ENCODE measurements at regions not wholly inside any gene's neighbourhood (a gene's known extent, or its start where the extent isn't known, plus 50 kb on each side); places are given as distances from the start of the nearest gene placed in this dataset.
A peak's percentile ranks its signal among the peaks of the same experiment; 100 is the strongest.

DNA sequence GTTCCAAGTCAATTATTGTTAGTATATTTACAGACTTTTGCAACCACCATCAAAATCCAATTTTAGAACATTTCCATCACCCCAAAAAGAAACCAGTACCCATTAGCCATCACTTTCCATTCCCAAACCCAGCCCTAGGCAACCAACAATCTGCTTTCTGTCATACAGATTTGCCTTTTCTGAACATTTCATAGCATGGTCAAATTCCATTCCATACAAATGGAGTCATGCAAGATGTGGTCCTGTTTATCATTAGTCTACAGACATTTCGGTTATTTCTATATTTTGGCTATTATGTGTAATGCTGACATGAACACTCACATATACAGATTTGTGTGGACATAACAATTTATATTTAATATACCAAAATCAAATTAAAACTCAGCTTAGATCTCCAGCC is 508.7 kb downstream of the ZNF674 start:
- DNase-seq (ENCODE audit: low read depth) = no peak
- H3K4me3 ChIP-seq (ENCODE audit: low read length) = no peak overlapping the region
- TF ChIP-seq, protein P1, sequence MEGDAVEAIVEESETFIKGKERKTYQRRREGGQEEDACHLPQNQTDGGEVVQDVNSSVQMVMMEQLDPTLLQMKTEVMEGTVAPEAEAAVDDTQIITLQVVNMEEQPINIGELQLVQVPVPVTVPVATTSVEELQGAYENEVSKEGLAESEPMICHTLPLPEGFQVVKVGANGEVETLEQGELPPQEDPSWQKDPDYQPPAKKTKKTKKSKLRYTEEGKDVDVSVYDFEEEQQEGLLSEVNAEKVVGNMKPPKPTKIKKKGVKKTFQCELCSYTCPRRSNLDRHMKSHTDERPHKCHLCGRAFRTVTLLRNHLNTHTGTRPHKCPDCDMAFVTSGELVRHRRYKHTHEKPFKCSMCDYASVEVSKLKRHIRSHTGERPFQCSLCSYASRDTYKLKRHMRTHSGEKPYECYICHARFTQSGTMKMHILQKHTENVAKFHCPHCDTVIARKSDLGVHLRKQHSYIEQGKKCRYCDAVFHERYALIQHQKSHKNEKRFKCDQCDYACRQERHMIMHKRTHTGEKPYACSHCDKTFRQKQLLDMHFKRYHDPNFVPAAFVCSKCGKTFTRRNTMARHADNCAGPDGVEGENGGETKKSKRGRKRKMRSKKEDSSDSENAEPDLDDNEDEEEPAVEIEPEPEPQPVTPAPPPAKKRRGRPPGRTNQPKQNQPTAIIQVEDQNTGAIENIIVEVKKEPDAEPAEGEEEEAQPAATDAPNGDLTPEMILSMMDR (conservative IDR thresholded peaks at IDR 0.05; ENCODE audit: low read depth, low read length) = no peak

DNA sequence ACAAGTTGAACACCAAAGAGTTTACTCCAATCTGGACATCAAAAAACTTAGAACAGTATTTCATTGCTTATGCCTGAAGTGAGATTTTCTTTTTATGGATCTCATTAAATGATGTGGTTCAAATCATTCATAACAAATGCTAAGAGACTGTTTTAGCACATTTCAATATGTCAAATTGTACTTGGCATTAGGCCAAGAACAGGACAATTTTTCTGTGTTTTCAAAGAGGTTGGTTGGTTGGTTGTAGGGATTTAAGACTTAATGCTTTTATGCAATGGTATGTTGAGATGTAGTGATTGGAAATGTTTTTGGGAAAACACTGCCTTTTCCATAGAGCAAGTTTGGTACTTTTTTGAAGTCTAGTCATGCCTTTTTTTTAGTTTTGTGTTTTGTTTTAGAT is 510.4 kb downstream of the ZNF674 start:
- no peak overlapping the region for H3K4me3 ChIP-seq (ENCODE audit: low read length)
- TF ChIP-seq, protein P1 (conservative IDR thresholded peaks at IDR 0.05; ENCODE audit: low read depth, low read length) = no peak
- DNase-seq (ENCODE audit: low read depth) = no peak

DNA sequence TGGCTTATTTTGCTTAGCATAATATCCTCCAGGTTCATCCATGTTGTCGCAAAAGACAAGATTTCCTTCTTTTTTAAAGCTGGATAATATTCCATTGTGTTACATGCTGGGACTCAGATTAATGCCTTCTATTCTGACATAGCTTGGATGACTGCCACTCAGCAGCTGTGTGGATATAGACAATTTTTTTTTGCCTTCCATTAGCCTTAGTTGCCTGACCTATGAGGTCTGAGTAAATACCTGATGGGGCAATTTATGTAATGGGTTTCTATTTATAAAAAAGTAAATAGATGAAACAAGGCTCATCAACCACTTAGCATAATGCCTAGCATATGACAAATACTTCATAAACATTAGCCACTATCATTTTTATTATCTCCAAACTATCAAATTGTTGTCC is 515.4 kb downstream of the ZNF674 start:
- TF ChIP-seq, protein P1 (conservative IDR thresholded peaks at IDR 0.05; ENCODE audit: low read depth, low read length) = no peak
- H3K4me3 ChIP-seq (ENCODE audit: low read length) = no peak overlapping the region
- no peak for DNase-seq (ENCODE audit: low read depth)

DNA sequence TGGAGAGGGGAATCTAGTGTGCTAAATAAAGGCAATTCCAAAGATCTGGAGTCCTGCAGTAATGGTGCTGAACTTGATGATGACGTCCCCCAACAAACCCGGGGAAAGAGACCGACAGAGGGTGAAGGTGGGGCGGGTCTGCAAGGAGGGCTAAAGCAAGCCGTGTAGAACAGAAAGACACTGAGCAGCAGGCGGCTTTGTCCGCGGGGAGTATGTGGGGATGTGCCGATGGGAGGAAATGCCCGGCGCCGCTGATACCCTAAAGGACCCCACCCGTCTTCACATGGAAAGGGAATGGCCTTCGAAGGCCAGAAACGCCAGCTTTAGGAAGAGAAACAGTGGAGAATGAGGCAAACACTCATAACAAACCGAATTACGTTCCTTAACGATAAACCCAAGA is 528.9 kb downstream of the ZNF674 start:
- no peak overlapping the region for H3K4me3 ChIP-seq (ENCODE audit: low read length)
- DNase-seq (ENCODE audit: low read depth) = no peak
- TF ChIP-seq, protein P1 (conservative IDR thresholded peaks at IDR 0.05; ENCODE audit: low read depth, low read length) = no peak

DNA sequence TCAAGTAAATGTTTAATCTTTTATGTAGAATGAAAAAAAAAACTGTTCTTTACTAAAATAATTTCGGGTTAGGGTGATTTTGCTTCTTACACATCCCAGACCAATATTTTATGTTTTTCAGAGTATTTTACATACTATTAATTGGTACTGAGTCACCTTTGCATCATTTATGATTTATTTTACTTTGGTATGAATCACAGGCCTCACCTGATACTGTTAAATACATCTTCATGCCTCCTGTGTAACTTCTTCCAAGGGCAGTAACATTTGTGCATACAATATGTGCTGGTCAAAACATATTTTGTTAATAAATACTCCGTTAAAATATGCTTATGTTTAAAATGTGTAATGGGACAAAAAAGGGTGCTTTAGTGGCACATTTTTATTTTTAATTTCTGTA is 529.6 kb downstream of the ZNF674 start:
- DNase-seq (ENCODE audit: low read depth) = no peak
- TF ChIP-seq, protein P1 (conservative IDR thresholded peaks at IDR 0.05; ENCODE audit: low read depth, low read length) = no peak

DNA sequence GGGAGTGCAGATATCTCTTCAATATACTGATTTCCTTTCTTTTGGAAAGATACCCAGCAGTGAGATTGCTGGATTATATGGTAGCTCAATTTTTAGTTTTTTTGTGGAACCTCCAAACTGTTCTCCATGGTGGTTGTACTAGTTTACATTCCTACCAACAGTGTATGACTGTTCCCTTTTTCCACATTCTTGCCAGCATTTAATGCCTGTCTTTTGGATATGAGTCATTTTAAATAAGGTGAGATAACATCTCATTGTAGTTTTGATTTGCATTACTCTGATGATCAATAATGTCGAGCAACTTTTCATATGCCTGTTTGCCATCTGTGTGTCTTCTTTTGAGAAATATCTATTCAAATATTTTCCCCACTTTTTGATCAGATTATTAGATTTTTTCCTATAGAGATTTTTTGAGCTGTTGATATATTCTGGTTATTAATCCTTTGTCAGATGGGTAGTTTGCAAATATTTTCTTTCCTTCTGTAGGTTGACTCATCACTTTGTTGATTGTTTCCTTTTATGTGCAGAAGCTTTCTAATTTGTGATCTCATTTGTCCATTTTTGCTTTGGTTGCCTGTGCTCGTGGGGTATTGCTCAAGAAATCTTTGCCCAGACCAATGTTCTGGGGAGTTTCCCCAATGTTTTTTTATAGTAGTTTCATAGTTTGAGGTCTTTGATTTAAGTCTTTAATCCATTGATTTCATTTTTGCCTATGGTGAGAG is 552.7 kb downstream of the ZNF674 start:
- no peak for DNase-seq (ENCODE audit: low read depth)
- no peak overlapping the region for H3K4me3 ChIP-seq (ENCODE audit: low read length)
- TF ChIP-seq, protein P1 (conservative IDR thresholded peaks at IDR 0.05; ENCODE audit: low read depth, low read length) = no peak

More for the DNA sequence above, 529.6 kb downstream of the ZNF674 start:
- H3K4me3 ChIP-seq (ENCODE audit: low read length) = no peak overlapping the region

DNA sequence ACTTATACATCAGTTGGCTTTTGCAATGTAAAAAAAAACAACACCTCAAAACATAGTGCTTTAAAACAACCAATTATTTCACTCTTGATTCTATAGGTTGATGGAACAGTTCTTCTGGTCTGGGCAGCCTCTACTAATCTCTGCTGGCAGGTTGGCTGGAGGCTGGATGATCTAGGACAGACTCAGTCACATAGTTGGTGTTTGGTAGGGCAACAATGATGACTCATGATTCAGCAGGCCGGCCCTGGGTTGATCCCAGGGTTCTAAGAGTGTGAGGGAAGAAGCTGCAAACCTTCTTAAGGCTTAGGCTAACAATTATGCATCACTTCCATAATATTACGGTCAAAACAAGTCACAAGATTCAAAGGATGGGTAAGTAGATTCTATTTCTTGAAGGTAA is 558.2 kb downstream of the ZNF674 start:
- TF ChIP-seq, protein P1 (conservative IDR thresholded peaks at IDR 0.05; ENCODE audit: low read depth, low read length) = no peak
- DNase-seq (ENCODE audit: low read depth) = peak; percentile 11
- H3K4me3 ChIP-seq (ENCODE audit: low read length) = no peak overlapping the region
